GM18502 (cell line): ENCODE measurements at regions not wholly inside any gene's neighbourhood (a gene's known extent, or its start where the extent isn't known, plus 50 kb on each side); places are given as distances from the start of the nearest gene placed in this dataset.
"Not testable (repeated sequence)": the region's sequence is repeated elsewhere in the genome, so short reads cannot be mapped to it uniquely, and the experiment has no call there.

Experiments
- ATAC-seq: cut with Tn5 transposase; IDR thresholded peaks from one replicate; pipeline ENCODE4 v1.9.1; 2021; ENCODE audit warnings: mild to moderate bottlenecking; ENCODE audit not compliant: unreplicated experiment, poor library complexity

DNA sequence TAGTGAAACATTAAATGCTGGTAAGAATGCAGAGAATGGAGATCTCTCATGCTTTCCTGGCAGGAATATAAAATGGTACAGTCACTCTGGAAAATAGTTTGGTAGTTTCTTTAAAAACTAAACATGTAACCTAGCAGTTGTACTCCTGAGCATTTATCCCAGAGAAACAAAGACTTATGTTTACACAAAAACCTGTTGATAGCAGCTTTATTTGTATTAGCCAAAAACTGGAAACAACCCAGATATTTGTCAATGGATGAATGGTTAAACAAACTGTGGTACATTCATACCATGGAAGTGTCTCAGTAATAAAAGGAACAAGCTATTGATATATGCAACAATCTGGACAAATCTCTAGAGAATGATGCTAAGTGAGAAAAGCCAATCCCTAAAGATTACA is 81.7 kb upstream of the CTAGE1 start:
- ATAC-seq, result no peak

- ATAC-seq, result no peak
These were observed 86.1 kb upstream of the CTAGE1 start for GRCh38 chr18:22503803-22504202.

GRCh38 chr18:22504251-22505030 is 86.7 kb upstream of the CTAGE1 start:
- no peak for ATAC-seq

- ATAC-seq, result no peak
These were observed 87.5 kb upstream of the CTAGE1 start for GRCh38 chr18:22505141-22505591.

DNA sequence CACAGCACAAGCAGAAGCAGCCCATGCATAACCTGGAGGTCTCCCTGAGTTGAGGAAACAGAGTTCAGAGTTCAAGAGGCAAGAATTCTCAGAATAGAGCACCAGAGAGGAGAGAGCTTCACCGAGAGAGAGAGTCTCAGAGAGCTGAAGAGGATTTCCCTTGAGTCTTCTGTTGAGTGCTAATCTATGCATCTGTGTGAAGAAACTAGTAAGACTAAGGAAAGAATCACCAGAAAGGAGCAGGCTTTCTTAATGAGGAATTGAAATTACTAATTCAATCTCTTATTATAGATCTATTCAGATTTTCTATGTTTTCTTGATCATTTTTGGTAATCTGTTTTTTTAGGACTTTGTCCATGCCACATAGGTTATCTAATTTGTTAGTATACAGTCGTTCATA is 89.3 kb upstream of the CTAGE1 start:
- ATAC-seq, result no peak

- no peak for ATAC-seq
These were observed 91.7 kb upstream of the CTAGE1 start for GRCh38 chr18:22509423-22509822.

DNA sequence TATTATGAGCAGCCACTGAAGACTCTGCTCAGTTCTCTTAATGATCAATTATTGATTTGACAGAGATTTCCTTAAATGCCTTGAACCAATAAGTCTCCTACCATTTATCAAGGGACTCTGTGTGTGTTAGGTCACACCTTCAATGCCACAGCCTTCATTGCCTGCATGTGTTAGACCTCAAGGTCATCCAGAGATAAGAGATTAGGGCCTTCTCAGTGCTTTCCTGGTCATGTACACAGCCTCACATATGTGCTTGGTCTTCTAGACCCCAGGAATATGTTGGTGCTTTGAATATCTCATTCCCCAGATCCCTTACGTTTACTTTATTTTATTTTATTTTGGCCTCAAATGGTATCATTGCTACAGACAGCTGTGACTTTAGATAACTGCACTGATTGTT is 93.0 kb upstream of the CTAGE1 start:
- no peak for ATAC-seq

- ATAC-seq, result no peak
These were observed 96.2 kb upstream of the CTAGE1 start for GRCh38 chr18:22513721-22514481.

- no peak for ATAC-seq
These were observed 96.9 kb upstream of the CTAGE1 start for GRCh38 chr18:22514655-22515054.

GRCh38 chr18:22515250-22515649 is 97.5 kb upstream of the CTAGE1 start:
- ATAC-seq, result no peak

GRCh38 chr18:22517356-22517755 is 99.6 kb upstream of the CTAGE1 start:
- no peak for ATAC-seq

GRCh38 chr18:22521026-22521707 is 103.5 kb upstream of the CTAGE1 start:
- ATAC-seq, result no peak

DNA sequence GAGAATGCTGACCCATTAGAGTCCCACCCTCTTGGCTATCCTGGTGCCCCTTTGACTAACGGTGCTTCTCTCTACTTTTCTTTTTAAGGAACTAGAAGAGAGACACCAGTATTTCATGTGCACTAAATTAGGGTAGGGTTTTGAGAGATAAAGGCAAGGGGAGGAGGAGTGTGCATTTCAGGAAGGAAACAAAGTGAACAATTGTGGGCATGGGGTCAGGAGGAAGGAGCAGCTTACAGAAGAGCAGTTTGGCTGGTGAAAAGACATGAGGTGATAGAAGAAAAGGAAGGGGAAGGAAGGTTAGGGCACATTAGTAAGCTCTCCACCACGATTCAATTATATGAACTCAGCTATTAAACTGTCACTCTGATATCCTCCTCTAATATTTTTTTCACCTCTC is 105.8 kb upstream of the CTAGE1 start:
- no peak for ATAC-seq

GRCh38 chr18:22524783-22525182 is 107.1 kb upstream of the CTAGE1 start:
- ATAC-seq, result no peak

- ATAC-seq, result no peak
These were observed 107.6 kb upstream of the CTAGE1 start for GRCh38 chr18:22525313-22525712.

GRCh38 chr18:22525883-22526282 is 108.2 kb upstream of the CTAGE1 start:
- no peak for ATAC-seq

DNA sequence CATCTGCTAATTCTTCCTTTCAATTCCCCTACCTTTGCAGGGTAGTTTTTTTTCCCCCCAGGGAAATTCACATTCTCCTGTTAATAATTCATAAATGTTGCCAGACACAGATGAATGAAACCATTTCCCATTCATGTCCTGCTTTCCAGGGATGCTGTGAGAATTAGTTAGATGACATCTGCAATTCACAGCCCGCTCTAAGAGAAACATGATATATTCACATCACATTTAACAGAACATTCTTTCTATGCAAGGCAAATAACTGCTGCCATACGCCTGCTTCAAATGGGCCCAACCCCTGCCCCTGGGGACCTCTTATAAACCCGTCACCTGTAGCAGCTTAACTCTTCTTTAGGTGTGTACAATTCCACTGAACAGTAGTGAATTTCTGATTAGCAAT is 110.6 kb upstream of the CTAGE1 start:
- ATAC-seq, result no peak

DNA sequence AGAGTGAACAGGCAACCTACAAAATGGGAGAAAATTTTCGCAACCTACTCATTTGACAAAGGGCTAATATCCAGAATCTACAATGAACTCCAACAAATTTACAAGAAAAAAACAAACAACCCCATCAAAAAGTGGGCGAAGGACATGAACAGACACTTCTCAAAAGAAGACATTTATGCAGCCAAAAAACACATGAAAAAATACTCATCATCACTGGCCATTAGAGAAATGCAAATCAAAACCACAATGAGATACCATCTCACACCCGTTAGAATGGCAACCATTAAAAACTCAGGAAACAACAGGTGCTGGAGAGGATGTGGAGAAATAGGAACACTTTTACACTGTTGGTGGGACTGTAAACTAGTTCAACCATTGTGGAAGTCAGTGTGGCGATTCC is 117.0 kb upstream of the CTAGE1 start:
- ATAC-seq, result not testable (repeated sequence)

DNA sequence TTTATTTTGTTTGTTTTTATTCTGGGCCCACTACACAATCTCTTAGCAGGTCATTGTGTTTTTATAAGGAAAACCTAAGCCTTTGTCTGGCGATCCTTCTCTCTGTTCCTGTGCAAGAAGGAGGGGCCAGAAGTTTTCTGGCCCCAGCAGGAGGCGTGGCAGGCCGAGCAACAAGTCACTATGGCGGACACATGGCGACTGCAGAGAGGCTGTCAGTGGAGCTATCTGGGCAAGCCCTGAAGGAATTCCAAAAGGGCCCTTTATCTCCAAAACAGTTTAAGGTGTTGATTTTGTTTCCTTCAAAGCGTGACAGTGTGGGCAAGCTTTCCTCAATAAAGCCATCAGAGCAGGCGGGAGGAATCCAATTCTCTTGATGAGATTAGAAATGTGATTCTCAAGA is 118.8 kb upstream of the CTAGE1 start:
- no peak for ATAC-seq

DNA sequence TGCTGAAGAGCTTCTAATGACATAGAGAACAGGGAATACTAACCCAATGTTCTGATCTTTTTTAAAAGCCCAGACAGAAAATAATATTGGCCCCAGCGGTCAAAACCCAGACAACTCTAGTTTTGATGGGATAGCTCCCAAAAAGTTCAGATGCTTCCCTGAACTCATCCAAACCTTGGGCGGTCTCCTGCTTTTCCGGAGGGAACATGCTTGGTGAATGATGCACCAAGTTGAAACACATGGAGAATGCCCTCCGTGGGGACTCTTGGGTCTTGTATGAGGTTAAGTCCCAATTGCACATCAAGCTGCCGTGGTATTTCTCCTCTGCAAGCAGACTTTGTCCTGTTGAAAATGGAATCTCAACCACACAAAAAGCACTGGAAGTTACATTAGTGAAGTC is 120.7 kb upstream of the CTAGE1 start:
- no peak for ATAC-seq

DNA sequence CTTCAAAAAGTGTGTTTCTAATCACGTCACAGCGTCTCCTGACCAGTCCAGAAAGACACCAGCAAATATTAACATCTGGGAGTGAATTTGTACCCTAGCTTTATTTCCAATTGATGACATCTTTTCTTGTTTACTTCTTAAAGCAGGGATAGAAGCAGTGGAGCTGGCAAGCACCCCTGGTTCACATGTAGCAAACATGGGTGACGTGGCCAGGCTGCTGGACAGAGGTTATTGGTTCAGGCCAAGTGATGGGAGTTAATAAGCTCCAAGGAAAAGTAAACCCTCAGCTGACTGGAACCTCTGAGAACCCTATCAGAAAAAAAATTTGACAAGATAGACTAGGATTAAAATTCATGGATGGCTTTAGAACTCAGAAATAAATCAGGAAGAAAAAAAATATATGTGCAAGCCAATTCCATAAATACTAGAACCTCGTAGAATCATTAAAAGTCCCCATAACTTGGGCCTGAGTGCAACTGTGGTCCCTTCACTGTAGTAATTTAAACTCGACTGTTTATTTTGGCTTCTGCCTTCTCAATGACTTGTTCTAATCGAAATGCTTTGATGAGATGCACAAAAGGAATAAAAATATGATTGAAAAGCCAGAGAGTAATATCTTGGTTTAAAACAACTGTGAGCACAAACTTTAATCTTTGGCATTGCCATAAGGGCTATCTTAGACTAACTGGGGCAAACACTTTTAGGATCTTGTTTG is 121.5 kb upstream of the CTAGE1 start:
- no peak for ATAC-seq
